Spleen (tissue), 7 donors: ENCODE measurements at regions not wholly inside any gene's neighbourhood (a gene's known extent, or its start where the extent isn't known, plus 50 kb on each side); places are given as distances from the start of the nearest gene placed in this dataset.

Experiments
- CTCF ChIP-seq, 11 experiments: fragments of 200-600 bp in 7 of 11; fragments of 450-650 bp in 4 of 11; sonication (generic) in 4 of 11; IDR thresholded peaks in 8 of 11; conservative IDR thresholded peaks in 3 of 11; 1 replicate in 7 of 11; 2 replicates in 4 of 11; pipeline versions ENCODE4 v1.4.0 to v1.8.0; 2016 to 2021; ENCODE audit warnings: antibody characterized with exemption in 11 of 11, inconsistent platforms in 4 of 11, mild to moderate bottlenecking in 1 of 11
- POLR2A ChIP-seq, 3 donors: fragments of 450-650 bp; IDR thresholded peaks; one replicate each; pipeline ENCODE4 v1.5.1; 2017; ENCODE audit warnings: antibody characterized with exemption in 3 of 3, mild to moderate bottlenecking in 1 of 3
- donor health status: DM: no; HTN: no; CAD: no; lungs with moderate emphysema.
- donor health status: DM: no; HTN: no; CAD: no.
- donor health status: DM: no; HTN: no; CAD: no.

DNA sequence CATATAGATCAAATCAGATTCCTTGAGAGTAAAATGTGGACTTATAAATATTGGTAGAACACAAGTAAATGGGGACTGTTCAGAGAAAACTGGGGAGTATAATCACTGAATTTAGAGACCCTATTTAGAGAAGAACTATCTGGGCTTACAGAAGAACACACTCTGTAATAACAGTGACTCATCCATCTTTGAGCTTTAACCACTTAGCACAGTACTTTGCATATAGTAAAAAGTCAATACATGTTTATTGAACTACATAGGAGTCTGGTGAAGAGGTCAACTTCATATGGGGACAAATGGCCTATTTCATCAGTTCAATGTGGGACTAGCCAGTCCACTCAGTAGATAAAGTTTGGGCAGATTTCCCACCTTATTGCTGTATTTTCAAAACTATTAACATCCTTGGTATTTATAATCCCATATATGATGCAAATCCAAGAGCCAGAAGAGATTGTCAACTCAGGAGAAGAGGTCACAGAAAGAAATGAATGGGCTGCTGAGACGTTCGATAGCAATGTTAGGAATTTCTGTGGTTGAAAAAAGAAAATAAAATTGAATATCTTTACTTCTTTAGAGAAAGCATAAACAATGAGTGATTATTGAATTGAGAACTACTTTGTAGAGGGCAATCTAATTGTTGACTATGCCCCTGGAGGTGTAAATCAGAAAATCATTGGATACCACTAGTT lies 119.3 kb upstream of the CACNA2D1 start:
- TF ChIP-seq CTCF (IDR thresholded peaks at IDR 0.05 in 8 of 11, conservative IDR thresholded peaks at IDR 0.05 in 3 of 11) (no peak), POLR2A (IDR thresholded peaks at IDR 0.05) (no peak)
